Stimulated activated CD4-positive, alpha-beta T cell treated with anti-CD3 and anti-CD28 coated beads, TNF-alpha, amount 100 ng/mL, for 24 hours (primary cell): ENCODE measurements at regions not wholly inside any gene's neighbourhood (a gene's known extent, or its start where the extent isn't known, plus 50 kb on each side); places are given as distances from the start of the nearest gene placed in this dataset.

Experiments used
- DNase-seq, 3 experiments: peaks; one replicate each; pipeline ENCODE4 v3.0.0-alpha.2; 2020; ENCODE audit warnings: low read depth in 3 of 3

GRCh38 chr16:85491058-85491771, 121.9 kb upstream of the GSE1 start:
- peak in 2 of 3 experiments; percentile 13 to 41 for DNase-seq

- no peak for DNase-seq
Measured at GRCh38 chr16:85491798-85492294, 121.3 kb upstream of the GSE1 start.

- DNase-seq = no peak
Measured at GRCh38 chr16:85492295-85492864, 120.7 kb upstream of the GSE1 start.

DNA sequence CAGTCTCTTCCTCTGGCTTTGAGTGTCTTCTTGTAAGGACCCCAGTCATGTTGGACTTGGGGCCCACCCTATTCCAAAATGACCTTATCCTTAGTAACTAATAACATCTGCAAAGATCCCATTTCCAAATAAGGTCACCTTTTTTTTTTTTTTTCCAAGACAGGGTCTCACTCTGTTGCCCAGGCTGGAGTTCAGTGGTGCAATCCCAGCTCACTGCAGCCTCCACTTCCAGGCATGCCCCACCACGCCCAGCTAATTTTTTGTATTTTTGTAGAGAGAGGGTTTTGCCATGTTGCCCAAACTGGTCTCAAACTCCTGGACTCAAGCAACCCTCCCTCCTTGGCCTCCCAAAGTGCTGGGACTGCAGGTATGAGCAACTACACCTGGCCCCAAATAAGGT, 118.8 kb upstream of the GSE1 start:
- DNase-seq = no peak

GRCh38 chr16:85495259-85495658, 117.9 kb upstream of the GSE1 start:
- no peak for DNase-seq

DNA sequence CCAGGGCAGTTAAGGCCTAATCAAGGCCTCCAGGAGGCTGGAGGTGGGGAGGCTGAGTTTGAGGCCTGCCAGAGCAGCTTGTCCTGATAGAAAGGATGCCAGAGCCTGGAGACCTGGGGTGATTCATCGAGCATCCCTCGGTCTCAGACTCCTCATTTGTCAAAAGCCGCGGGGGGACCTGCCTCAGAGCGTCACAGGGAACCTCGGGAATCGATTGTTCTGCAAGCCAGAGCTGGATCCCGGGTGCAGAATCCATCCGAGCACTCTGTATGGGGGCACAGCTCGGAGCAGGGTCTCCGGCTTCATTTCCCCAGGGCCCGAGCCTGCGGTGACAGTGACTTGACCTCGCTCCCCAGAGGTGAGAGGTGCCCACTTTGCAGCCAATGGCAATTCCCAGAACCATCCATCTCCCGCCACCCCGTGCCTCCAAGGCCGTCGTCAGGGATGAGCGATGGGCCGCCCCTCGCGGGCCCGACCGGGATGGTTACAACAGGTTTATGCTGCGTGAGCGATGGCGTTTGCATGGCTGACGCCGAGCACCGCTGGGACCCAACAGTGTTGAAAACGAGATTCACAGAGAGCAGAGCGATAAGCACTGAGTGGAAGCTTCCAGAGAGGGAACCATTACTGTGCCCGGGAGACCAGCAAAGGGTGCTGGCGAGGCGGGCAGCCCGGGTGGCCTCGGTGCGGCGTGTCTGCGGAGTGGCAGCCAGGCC, 117.1 kb upstream of the GSE1 start:
- DNase-seq = no peak

DNA sequence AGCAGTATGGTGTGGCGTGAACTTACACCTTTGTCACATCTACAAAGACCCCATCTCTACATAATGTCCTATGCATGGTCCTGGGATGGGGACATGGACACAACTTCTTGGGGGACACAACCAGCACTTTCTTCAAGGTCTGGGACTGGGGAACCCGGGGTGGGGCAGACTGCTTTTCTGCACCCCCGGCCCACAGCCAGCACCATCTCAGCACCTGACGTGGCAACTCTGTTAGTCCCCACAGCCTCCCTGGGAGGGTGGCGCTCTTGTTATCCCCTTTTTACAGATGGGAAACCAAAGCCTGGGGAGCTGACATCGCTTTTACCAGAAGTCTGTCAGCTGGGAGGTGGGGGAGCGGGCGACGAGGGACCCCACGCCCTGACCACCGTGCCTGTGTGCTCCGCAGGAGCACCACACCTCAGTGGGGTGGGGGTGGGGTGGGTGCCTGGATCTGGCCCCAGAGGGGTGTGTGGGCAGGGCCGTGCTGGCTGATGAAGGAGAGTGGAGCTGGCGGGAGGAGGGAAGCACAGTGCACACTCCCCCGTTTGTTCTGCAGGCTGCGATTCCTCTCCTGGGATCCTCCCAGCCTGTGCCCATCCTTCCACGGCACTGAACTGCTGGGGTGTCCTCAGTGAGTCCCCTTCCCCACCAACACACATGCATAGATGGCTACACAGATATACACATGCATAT, 115.4 kb upstream of the GSE1 start:
- no peak for DNase-seq

DNA sequence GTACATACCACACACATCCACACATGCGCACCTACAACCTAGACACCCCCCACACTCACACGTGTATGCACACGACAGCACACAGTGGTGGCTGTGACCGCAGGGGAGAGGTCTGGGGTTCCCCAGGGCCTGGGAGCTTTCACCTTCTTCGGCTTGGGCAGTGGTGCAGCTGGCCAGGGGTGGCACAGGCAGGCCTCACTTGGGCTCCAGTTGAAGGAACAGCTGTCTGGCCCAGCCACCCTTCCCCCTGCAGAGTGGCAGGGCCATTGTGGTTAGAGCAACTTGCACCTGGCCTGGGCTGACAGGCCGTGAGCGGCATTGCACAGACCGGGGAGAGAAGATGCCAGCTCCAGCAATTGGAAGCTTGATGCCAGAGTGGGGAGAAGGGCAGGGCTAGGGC, 114.5 kb upstream of the GSE1 start:
- no peak for DNase-seq

GRCh38 chr16:85500220-85500619, 112.9 kb upstream of the GSE1 start:
- DNase-seq = no peak

DNA sequence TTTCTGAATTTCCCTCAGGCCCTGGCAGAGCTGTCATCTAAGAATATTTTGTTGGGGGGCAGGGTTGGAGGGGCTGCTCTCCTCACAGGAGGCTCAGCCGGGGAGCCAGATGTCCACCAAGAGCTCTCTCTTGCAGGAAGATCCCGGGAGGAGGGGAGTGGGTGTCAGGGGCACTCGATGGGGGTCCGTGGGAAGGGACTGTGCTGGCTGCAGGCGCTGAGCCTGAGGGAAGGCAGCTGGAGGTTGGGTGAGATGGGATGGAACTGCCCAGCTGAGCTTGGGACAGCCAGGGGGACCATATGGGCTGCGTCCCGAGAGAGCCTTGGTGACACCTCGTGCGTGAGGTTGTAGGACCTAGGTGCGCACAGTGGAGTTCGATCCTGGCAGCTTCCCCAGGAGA, 111.2 kb upstream of the GSE1 start:
- DNase-seq = no peak

- DNase-seq = no peak
Measured at GRCh38 chr16:85502357-85502756, 110.8 kb upstream of the GSE1 start.

- DNase-seq = no peak
Measured at GRCh38 chr16:85503679-85504231, 109.4 kb upstream of the GSE1 start.

GRCh38 chr16:85504242-85504641, 108.9 kb upstream of the GSE1 start:
- DNase-seq = no peak

DNA sequence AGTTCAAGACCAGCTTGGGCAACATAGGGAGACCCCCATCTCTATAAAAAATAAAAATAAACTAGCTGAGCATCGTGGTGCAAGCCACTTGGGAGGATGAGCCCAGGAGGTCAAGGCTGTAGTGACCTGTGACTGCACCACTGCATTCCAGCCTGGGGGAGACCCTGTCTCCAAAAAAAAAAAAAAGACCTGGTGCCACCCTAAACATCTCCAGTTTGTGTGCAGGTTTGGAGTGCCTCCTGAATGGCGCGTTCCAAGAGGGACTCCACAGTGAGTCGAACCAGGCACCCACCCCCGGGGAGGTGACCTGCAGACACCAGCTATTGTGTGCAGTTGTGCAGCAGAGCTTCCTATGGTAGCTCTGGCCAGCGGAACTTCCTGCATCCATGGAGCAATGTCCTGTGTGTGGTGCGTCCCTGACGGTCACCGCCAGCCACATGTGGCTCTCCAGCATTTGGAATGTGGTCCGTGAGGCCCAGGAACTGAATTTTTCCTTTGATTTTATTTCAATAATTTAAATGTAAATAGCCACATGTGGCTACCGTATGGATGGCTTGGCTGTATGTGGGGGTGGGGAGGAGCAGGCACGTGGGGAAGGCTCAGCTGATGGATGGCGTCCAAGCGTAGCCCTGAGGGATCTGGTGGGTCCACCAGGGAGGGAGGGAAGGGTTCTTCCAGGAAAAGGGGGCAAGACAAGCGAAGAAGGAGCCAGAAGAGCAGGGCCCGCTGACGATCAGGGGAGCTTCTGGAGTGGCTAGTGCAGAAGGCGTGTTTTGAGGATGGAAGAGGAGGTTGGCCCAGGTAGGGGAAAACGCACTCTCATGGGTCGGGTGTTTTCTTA, 107.1 kb upstream of the GSE1 start:
- no peak for DNase-seq

DNA sequence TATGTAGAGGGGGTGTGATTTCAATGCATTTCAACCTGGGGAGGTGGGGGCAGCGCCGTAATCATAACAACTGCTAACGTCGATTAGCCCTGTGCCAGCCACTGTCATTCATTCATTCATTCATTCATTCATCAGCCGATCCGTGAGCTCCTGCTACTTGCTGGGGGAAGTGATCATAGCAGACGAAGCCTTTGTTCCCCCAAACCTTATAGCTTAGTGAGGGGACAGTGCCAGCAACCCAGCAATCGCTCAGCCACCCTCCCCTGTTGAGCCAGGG, 106.5 kb upstream of the GSE1 start:
- DNase-seq = no peak

- no peak for DNase-seq
Measured at GRCh38 chr16:85507342-85507741, 105.8 kb upstream of the GSE1 start.

GRCh38 chr16:85508388-85508787, 104.7 kb upstream of the GSE1 start:
- no peak for DNase-seq

DNA sequence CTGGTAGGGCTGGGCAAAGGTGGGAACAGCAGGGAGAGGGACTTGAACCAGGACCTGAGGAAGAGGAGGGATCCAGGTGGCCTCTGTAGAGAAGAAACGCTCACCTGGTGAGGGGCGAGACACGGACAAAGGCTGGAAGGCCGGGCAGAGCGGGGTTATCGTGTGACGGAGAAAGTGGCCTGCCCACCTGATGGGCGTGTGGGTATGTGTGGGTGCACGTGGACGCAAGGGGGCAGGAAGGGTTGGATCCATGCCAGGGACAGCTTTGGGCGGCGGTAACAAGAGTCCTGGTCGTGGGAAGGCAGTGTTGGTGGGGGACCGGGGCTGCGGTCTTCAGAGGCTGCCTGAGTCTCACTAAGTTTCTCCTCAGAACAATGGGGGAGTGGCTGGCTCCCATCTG, 104.1 kb upstream of the GSE1 start:
- DNase-seq = no peak

DNA sequence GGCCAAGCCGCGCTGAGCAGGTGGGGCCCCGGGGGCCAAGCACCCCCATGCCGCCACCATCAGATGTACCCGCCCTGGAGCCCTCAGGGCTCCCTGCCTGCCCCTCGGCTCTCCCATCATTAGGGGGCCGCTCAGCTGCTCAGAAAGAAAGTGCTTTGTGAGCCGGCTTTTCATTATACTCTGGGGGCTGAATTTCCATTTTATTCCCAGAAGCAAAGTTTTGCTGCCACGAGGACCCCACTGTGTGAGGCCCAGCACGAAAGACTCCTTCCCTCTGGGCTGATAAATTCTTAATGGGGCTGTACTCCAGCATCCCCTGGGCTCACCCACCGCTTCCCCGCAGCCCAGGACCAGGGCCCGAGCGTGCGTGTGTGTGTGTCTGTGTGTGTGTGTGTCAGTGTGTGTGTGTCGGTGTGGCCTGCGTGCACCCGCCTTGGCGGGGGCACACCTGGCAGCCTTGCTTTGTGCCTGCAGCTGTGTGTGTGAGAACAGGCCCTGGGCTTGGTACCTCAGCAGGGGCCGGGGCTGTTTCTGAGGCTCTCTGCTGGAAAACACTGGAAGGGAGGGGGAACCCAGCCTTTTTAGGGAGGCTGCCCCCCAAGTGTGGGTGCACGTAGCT, 103.0 kb upstream of the GSE1 start:
- DNase-seq = no peak

DNA sequence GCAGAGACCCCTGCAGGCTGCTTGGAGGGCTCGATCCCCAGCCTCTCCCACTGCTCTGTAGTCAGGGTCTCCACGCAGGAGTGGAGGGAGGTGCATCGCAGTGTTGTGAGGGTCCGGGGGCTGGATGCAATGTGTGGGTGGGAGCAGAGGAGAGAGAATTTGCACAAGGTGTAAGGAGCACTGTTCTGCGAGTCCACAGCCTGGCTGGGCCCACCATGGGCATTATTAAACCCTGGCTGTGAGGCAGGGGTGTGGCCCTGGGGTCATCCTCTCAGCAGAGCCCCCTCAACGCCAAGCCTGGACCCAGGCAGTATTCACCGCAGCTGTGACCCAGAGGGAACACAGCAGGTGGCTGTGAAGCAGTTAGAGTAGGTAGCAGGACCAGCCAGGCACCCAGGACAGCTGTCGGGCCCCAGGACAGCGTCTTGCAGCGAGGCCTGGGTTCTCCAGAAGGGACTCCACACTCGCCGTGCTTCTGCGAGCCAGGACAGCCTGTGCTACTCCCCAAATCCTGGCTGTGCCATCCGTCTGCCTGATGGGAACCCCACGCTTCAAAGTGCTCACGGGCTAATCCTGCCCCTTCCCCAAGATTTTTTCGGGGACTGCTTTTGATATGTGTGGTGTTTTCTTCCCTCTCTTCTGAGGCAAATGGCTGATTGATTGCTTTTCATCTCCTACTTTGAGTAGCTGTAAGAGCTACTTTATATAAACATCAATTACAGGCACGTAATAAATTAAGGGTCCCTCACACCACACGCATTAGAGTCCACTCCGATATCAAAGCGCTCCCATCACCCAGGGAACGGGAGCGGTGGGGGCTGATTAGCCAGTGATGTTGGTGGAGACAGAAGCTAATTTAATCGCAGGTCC, 100.9 kb upstream of the GSE1 start:
- DNase-seq = no peak
